Kidney tubule cell (primary cell): ENCODE measurements at regions not wholly inside any gene's neighbourhood (a gene's known extent, or its start where the extent isn't known, plus 50 kb on each side); places are given as distances from the start of the nearest gene placed in this dataset.

Experiments used
- DNase-seq: peaks from one replicate; pipeline ENCODE4 v3.0.0-alpha.2; 2018; ENCODE audit warnings: low spot score

DNA sequence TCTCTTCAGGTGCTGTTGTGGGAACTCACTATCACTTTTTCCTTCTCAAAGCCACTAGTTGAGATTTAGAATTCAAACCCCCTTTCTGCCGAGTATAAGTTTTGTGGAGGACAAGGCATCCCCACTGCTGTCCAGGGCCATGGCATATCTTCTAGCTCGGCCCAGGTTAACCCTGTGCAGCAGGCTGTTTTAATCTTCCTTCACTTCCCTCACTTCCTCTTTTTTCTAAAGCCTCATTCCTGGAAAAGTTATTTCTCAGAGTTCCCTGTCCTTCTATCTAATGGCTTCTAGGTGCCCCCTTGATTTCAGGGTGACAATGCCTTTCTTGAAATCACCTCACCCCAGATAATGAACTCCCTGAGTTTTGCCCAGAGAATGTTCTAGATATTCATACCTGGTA lies 222.3 kb downstream of the SNX10 start:
- DNase-seq: no peak

DNA sequence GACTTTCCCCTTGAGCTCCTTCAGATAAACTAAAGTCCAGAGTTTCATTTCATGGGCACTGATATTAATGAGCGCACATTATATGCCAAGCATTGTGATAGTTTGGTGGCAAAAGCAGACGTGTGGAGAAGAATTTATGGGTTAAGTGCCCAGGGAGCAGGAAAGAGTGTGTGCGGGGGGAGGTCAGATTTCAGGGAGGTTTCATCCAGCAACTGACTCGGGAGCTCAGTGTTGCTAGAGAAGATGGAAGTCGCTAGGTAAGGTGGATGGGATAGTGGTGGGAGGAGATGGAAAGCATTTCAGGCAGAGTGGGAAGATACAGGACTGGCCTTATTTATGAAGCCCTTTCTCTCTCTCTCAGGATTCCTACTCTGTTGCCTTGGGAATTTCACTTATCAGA lies 223.0 kb downstream of the SNX10 start:
- no peak for DNase-seq

DNA sequence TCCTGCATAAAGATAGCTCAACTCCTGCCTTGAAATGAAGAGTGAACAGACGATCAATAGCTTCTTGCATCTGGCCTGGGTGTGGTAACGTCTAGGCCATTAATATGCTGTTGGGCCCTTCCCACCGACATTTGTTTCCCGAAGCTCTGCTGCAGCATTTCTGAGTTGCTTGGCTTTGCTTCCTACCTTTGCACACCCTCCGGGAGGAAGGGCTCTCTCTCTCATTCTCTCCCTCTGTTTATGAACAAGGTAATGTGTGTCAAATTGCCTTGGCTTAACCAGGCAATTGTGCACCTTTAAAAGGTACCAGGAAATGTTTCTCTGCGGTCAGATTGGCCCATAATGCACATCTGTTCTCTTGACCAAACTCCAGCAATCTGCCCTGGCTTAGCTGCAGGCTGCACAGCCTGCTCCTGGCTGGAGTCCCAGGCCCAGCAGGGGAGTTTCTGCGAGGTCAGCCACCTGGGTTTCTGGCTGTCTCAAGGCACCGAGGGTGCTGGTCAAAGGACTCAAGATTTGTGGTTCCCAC lies 223.7 kb downstream of the SNX10 start:
- DNase-seq: peak; percentile 63

DNA sequence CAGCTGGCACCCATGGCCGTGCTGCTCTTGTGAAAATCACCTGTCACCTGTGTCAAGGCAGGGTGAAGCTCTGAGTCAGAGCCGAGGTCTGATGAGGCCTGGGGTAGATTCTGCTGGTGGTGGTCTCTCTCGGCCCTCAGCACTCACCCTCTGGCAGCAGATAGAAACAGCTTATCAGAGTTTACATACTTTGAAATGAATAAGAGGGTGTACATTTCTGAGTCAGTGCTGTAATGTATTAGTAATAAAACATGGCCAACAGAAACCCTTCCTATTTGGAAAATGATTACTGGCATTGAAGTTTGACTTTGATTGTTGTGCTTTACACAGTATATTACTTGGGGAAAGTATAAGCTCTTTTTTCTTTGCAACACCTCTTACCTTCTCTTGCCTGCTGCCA lies 228.8 kb downstream of the SNX10 start:
- no peak for DNase-seq

DNA sequence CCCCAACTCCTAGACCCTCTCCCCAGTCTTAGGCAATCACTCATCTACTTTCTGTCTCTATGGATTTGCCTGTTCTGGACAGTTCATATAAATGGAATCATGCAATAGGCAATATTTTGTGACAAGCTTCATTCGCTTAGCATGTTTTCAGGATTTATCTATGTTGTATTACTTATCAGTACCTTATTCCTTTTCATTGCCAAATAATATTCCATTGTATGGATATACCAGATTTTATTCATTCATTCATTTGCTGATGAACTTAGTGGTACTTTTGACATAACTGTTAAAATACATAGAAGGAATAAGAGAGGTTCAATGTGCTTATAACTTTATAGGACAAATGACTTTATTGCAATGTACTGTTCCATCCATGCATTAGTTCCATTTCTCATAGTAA lies 231.0 kb downstream of the SNX10 start:
- DNase-seq: no peak

DNA sequence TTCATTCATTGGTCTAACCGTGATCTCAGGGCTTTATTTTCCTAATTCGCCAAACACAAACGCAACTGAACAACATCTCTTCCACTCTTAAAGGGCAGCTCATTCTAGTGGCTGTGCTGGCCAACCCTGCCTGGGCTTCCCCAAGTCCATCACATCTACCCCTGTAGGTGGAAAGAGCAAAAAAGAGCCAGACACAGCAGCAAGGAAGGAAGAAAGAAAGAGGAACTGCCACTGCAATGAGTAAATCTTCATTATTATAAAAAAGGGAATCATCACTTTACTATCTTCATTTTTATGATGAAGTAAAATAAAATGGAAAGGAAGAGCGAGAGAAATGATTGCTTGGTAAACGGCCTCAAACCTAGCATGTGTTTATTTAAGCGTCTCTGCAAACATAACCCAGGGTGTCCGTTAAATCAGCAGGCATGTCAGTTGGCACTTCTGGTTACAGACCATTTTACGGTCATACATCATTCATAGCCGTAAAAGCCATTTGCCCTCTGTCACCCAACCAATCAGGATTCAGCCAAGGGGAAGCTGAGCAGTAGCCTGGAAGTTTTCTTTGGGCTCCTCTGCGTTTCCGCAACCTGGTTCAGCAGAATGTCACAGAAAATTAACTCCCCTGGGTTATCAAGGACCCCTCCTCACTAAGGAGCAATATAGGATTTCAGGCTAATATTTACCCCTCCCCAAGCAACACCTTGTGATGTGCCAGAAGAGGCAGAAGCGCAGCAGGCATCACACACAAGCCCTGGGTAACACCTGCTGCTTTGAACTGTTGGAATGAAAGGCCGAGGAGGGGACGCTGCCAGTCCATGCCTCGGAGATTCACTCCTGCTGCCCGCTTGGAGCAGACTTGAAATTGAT lies 234.0 kb downstream of the SNX10 start:
- no peak for DNase-seq

DNA sequence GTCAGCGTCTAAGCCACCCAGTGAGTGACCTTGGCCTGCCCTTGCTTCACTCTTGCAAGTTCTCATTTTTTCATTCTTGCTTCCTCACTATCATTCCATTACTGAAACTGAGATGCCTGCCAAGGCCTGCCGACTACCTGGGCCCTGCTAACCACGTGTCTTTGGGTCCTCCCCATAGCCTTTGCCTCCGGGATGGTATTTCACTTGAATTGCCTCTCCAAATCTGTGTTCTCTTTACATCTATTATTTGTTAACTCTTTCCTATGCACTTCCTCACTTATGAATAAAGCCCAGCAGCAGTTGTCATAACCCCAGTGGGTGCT lies 234.6 kb downstream of the SNX10 start:
- DNase-seq: no peak

DNA sequence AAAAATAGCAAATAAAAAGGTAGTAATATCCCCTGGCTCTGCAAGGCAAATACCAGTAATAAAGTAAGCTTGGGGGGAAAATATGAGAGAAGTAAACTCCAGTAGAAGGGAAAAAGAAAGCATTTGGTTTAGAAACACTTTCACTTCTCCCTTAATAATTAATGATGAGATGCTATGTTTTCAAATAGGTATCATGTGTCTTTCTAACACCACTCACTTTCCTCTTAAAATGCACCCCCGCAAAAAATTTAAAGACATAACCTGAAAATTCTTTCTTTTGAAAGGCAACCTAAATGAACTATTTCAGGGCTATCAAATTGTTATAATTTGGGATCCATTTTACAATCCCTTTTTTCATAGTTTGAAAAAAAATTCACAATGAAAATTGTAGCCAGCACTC lies 240.3 kb downstream of the SNX10 start:
- DNase-seq: no peak

DNA sequence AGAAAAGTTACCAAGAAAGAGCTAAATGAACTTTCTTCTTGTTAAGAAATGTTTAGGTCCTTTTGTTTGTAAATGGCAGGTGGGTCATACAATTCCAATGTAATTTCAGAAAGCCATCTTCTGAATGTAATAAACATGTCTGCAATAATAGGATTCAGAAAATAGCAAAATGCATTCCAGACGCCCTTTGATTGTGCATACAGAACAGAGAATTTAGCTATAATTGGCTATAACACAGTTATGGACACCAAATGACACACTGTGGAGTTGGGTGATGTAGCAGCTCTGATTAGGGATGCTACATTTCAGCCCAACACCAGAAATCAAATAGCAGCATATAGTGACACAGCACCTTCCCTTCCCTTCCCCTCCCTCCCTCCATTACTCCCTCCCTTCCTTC lies 240.8 kb downstream of the SNX10 start:
- DNase-seq: no peak

DNA sequence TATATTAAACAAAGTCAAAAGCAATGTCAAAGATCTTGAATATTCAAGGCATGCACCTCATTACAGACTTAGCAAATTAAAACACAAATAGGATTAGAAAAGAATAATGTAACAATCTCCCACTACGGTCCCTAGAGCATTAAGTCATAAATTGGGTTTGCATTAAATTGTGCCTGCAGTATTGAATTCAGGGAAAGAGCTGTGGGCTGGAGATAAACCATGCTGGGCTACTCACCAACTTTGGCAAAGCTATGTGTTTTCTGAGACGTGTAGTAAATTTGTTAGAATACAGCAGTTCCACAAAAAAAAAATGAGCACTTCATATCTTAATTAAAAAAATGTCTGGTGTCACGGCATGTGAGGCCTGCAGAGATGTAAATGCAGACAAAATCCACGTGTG lies 241.6 kb downstream of the SNX10 start:
- no peak for DNase-seq

DNA sequence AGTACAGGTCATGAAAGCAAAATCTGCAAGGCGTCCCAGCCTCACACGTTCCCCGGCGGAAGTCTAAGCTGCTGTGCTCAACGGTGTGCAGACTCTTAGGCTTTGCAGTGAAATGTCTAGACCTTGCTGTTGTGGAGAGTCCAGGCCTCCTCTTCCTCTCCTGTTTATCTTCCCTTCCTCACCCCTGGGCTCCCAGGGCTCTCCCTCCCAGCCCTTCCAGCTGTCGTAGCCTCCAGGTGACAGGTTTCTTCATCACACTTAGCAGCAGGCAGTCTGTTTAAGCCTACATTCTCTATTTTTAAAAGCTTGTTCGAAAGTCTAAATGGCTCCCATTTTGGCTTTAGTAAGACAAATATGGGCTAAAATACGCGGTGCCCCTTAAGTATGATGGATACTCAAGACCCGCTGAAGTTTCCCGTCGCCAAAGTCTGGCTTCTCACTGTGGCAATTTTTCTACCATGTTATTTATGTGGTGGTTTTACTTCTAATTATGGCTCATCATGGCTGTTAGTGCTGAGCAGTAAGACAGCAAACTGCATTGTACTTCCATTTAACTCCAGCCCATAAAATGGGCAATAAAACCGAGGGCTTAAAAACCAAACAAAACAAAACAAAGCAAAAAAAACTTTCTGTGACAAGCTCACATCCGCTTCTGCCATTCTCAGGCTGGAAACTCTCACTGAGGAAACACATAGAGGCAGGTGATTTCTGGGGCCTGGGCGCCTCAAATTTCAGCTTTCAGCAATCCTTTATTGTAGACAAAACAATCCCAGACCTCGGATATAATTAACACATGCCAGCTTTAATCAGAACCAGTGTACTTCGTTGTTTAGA lies 243.2 kb downstream of the SNX10 start:
- no peak for DNase-seq

DNA sequence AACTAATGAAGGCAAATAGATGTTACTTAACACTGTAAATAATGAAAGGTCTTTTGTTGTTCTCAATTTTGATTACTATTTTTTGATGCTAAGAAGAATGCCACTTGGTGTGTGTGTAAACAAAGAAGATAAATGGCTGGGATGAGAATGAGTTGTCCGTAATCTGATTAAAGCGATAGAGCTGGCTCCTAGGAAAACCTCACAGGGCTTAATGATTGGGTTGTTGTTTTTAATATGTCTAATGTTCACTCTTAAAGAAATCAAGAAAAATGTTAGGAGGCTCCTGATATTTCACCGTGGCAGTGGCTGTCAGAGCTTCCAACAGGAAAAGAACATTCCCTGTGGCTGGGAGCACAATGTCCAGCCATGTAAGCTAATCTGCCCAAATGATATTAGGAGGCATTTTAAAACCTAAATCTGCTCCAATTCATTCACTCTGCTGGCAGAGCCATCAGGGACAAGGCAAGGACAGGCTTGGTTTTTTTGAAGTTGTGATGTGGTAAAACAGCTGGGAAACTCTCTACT lies 243.9 kb downstream of the SNX10 start:
- DNase-seq: no peak

DNA sequence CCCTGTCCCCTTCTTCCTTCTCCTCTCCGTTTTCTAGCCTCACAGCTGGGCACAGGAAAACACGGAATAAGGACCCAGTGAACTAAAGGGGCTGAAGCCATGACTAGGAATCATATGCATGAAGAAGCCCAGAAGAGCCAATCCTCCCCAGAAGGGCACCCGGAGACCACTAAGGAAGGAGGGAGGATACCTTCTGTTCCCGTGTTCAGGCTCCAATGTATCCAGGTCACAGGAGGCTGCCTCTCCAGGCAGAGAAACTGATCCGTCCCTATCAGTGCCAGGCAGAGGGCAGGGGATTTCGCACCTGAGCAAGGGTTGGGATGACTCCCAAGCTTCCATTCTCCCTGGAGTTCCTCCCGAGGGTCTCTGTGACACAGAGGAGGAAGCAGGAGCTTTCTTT lies 246.6 kb downstream of the SNX10 start:
- DNase-seq: no peak

DNA sequence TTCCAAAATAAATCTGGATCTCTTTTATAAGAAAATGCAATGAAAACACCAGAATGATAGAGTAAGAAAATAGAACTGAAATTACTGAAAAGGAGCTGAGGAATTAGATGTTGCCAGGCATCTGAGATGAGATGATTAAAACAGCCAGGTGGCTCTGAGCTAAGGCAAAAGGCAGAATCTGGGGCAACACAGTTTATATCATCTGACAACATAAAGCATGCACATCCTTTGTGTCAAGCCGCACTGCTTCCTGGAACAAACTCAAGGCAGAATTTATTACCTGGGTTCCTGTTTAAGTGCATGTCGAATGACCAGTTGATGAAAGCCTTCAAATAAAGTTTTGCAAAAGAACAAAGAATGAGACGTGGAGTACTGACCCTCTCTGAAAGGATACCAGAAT lies 247.0 kb downstream of the SNX10 start:
- DNase-seq: no peak

DNA sequence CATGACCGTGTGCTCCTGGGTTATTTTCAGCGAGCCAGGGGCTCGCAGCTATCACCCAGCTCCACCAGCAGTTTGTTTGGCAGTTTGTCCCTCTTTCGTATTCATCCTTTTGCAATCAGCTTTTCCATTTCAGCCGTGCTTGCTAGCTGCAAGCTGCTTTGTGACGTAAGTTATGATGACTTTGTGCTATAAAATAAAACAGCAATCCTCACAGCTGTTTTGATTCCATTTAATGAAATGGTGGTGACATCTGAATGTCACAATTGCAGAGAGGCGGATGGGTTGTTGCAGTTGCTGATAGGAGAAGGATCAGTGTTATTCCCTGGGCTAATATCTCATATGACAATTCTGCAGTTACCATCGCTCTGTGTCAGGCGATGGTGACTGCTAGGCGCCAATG lies 251.7 kb downstream of the SNX10 start:
- no peak for DNase-seq

DNA sequence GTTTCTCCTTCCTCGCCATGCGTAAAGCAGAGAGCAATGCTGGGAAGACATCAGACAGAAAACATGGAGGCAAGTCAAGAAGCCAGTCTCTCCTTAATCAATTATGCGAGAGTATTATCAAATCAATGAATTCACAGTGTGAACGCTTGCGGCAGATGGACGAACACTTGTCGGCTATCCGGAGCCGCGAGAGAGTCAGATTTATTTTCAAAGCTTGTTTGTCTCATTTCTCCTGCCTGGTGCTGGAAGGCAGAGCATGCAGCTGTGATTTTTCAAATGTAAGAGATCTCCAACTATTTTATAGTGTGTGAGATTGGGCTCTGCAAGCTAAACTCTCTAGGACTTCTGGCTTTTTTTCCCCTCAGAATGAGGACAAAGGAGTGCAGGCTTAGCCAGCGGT lies 252.3 kb downstream of the SNX10 start:
- no peak for DNase-seq

DNA sequence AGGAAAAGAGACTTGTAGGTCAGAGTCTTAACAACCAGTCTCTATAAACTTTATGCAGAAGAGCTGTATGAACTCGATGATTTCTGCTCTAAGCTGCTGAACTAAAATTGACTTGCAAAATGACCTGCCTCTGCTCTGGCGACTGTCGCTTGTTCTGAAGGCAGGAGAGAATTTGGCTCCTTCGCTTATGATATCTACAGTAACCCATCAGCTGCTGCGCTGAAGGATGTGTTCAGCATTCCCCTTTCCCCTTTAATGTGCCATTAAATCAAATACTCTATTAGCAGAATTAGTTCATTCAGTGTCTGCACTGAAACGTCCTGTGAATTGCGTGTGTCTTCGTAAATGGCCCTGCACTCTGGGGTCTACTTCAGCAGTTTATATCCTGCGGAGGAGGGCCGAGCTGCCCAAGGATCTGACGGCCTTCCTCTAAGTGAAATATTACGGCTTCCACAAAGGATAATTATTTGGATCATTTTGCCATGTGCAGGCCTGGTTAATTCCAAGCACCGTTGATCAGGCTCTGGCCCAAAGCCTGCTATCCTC lies 254.9 kb downstream of the SNX10 start:
- DNase-seq: no peak

DNA sequence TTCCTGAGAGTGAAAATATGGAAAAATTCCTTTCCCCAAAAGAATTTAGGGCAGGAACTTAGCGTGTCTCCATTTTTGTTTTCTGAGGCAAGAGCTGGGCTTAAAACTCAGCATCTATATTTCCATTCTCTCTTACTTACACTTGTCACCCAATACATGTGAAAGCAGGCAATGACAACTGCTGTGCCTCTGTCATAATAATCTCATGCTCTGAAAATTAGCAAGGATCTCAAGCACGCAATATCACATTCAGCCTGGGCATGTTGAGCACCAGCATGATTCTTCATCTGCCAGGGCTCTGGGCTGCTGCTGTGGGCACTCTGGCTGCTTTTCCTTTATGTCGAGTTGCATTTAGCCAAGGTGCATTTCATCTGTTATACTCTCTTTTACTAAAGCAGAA lies 255.5 kb downstream of the SNX10 start:
- DNase-seq: no peak

DNA sequence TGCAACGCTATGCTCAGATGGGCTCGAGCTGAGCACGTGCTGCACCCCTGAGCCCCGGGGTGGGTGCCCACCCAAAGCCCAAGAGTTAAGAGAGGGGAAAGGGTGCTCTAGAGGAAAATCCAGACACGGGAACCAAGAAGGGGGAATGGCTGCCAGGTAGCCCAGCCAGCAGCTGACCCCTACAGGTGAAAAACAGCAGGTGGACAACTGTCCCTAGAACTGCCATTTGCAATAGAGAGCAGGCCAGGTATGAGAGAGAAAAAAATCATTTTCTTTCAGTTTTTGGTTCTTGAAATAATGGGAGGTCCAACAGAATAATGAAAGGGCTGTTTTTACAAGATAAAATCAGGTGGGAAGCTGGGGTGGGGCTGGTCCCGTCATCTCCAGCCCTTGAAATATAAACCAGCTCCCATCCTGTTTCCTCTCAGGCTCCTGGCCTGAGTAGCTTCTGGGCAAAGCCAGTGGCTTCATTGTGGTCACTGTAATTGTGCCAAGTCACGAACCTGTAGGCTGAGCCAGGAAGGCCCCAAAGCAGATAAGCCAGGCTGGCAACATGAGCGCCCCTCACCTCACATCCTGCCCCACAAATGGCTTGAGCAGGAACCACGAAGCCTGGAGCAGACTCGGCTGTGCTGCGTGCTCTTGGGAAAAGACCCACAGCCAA lies 257.8 kb downstream of the SNX10 start:
- peak; percentile 82 for DNase-seq

DNA sequence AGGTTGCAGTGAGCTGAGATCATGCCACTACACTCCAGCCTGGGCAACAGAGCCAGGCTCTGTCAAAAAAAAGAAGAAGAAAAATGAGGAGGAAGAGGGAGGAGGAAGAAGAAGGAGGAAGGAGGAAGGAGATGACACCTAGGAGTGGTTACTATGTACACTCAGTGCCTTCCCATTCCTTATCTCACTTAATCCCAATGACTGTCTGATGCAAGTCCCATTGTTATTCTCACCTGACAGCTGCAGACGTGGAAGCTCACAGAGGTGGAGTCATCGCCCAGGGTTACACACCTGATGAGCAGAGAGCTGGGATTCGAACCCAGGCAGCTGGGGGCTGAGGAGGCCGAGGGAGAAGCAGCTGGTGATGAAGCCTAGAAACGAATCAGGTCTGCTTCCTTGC lies 258.8 kb downstream of the SNX10 start:
- no peak for DNase-seq

DNA sequence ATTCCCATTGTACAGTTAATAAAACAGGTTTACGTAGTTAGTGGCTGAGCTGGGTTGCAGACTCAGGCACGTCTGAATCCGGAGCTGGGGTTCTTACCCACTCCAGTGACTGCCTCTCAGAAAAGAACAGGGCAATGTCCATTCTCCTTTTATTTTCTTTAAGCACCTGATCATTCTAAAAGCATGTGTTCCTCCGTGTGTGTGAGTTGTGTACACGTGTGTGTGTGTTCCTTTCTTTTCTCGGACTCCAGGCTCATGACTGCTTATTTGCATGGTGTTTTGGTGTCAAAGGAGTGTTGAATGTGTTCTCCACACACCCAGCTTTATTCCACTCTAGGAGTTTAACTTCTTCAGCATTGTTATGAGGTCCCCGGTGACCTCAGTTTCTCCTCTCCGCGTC lies 260.1 kb downstream of the SNX10 start:
- DNase-seq: no peak

DNA sequence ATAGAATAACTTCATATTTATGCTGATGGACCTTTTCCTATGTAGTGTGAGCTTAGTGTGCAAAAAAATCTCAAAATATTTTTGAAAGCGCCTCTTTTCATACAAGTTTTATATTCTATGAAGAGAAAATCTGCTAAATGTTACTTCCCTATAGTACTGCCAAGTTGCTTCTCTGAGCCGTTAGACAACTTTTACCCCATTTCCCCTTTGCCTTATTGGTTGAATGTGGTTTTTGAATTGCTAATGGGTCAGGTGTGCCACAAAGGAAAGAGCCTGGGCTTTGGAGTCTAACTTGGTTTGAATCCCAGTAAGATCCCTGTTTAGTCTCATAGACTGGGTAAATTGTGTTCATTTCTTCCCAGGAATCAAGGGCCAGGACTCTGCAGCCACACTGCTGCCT lies 261.5 kb downstream of the SNX10 start:
- no peak for DNase-seq
